ENCODE measurements at regions not wholly inside any gene's neighbourhood (a gene's known extent, or its start where the extent isn't known, plus 50 kb on each side); places are given as distances from the start of the nearest gene placed in this dataset.

- WGBS (ENCODE audit: insufficient coverage), result 70% methylated on average over 2 of the region's 4 CpGs
- Histone ChIP-seq H3K9me3 (ENCODE audit: control insufficient read depth, insufficient read depth, low read length) (peaks cover 1% of the 10 kb centered on the region), H3K4me1 (ENCODE audit: control insufficient read depth, insufficient read depth, low read length) (peaks cover 6% of the 10 kb centered on the region), H3K4me3 (ENCODE audit: low read depth, low read length) (no peak overlapping the region), H3K27me3 (ENCODE audit: control insufficient read depth, insufficient read depth, low read length) (no peaks in the 10 kb centered on the region), H3K27ac (ENCODE audit: low read depth, low read length) (no peak overlapping the region), H3K36me3 (ENCODE audit: control insufficient read depth, insufficient read depth, low read length) (no peaks in the 10 kb centered on the region)
- DNase-seq (ENCODE audit: low read depth in 4 of 6, low spot score in 6 of 6), result no peak
Observed at GRCh38 chr11:116118138-116118470, 613.9 kb upstream of the CADM1 start.

- Histone ChIP-seq H3K27ac (ENCODE audit: low read depth, low read length) (no peak overlapping the region), H3K9me3 (ENCODE audit: control insufficient read depth, insufficient read depth, low read length) (peaks cover 1% of the 10 kb centered on the region)
Observed at GRCh38 chr11:116117331-116118137, 613.3 kb upstream of the CADM1 start.

GRCh38 chr11:116115801-116116200, 611.6 kb upstream of the CADM1 start:
- no CpG with 5 or more reads among the region's 1 CpG for WGBS (ENCODE audit: insufficient coverage)
- DNase-seq (ENCODE audit: low read depth in 4 of 6, low spot score in 6 of 6), result no peak

More at GRCh38 chr11:116117331-116118137, 613.3 kb upstream of the CADM1 start:
- Histone ChIP-seq H3K4me1 (ENCODE audit: control insufficient read depth, insufficient read depth, low read length) (peaks cover 8% of the 10 kb centered on the region), H3K27me3 (ENCODE audit: control insufficient read depth, insufficient read depth, low read length) (no peaks in the 10 kb centered on the region), H3K36me3 (ENCODE audit: control insufficient read depth, insufficient read depth, low read length) (no peaks in the 10 kb centered on the region), H3K4me3 (ENCODE audit: low read depth, low read length) (no peak overlapping the region)
- DNase-seq (ENCODE audit: low read depth in 4 of 6, low spot score in 6 of 6), result no peak
- WGBS (ENCODE audit: insufficient coverage), result 99% methylated on average over 5 of the region's 12 CpGs

GRCh38 chr11:116114198-116114651, 610.0 kb upstream of the CADM1 start:
- peaks cover 10% of the 10 kb centered on the region for H3K4me1 ChIP-seq (ENCODE audit: control insufficient read depth, insufficient read depth, low read length)
- H3K4me3 ChIP-seq (ENCODE audit: low read depth, low read length), result no peak overlapping the region
- DNase-seq (ENCODE audit: low read depth in 4 of 6, low spot score in 6 of 6), result peak in 3 of 6 donors; percentile 4 to 53 (median 25)
- WGBS (ENCODE audit: insufficient coverage), result 52% methylated on average over 6 of the region's 8 CpGs
- H3K36me3 ChIP-seq (ENCODE audit: control insufficient read depth, insufficient read depth, low read length), result no peaks in the 10 kb centered on the region
- H3K9me3 ChIP-seq (ENCODE audit: control insufficient read depth, insufficient read depth, low read length), result peaks cover 1% of the 10 kb centered on the region
- no peak overlapping the region for H3K27ac ChIP-seq (ENCODE audit: low read depth, low read length)
- no peaks in the 10 kb centered on the region for H3K27me3 ChIP-seq (ENCODE audit: control insufficient read depth, insufficient read depth, low read length)

More at GRCh38 chr11:116115801-116116200, 611.6 kb upstream of the CADM1 start:
- H3K9me3 ChIP-seq (ENCODE audit: control insufficient read depth, insufficient read depth, low read length), result peaks cover 1% of the 10 kb centered on the region
- H3K4me1 ChIP-seq (ENCODE audit: control insufficient read depth, insufficient read depth, low read length), result peaks cover 10% of the 10 kb centered on the region
- H3K36me3 ChIP-seq (ENCODE audit: control insufficient read depth, insufficient read depth, low read length), result no peaks in the 10 kb centered on the region
- H3K27ac ChIP-seq (ENCODE audit: low read depth, low read length), result no peak overlapping the region
- no peaks in the 10 kb centered on the region for H3K27me3 ChIP-seq (ENCODE audit: control insufficient read depth, insufficient read depth, low read length)
- no peak overlapping the region for H3K4me3 ChIP-seq (ENCODE audit: low read depth, low read length)

GRCh38 chr11:116112087-116112935, 608.1 kb upstream of the CADM1 start:
- Histone ChIP-seq H3K4me3 (ENCODE audit: low read depth, low read length) (no peak overlapping the region), H3K36me3 (ENCODE audit: control insufficient read depth, insufficient read depth, low read length) (no peaks in the 10 kb centered on the region), H3K27me3 (ENCODE audit: control insufficient read depth, insufficient read depth, low read length) (no peaks in the 10 kb centered on the region), H3K4me1 (ENCODE audit: control insufficient read depth, insufficient read depth, low read length) (peaks cover 10% of the 10 kb centered on the region), H3K9me3 (ENCODE audit: control insufficient read depth, insufficient read depth, low read length) (no peaks in the 10 kb centered on the region), H3K27ac (ENCODE audit: low read depth, low read length) (no peak overlapping the region)
- peak in 1 of 6 donors; percentile 74 for DNase-seq (ENCODE audit: low read depth in 4 of 6, low spot score in 6 of 6)
- 41% methylated on average over 5 of the region's 9 CpGs for WGBS (ENCODE audit: insufficient coverage)

GRCh38 chr11:116111546-116111945, 607.3 kb upstream of the CADM1 start:
- WGBS (ENCODE audit: insufficient coverage), result 100% methylated on average over 1 of the region's 3 CpGs
- Histone ChIP-seq H3K4me1 (ENCODE audit: control insufficient read depth, insufficient read depth, low read length) (peaks cover 10% of the 10 kb centered on the region), H3K9me3 (ENCODE audit: control insufficient read depth, insufficient read depth, low read length) (no peaks in the 10 kb centered on the region), H3K27ac (ENCODE audit: low read depth, low read length) (no peak overlapping the region), H3K27me3 (ENCODE audit: control insufficient read depth, insufficient read depth, low read length) (no peaks in the 10 kb centered on the region), H3K4me3 (ENCODE audit: low read depth, low read length) (no peak overlapping the region), H3K36me3 (ENCODE audit: control insufficient read depth, insufficient read depth, low read length) (no peaks in the 10 kb centered on the region)
- no peak for DNase-seq (ENCODE audit: low read depth in 4 of 6, low spot score in 6 of 6)

- DNase-seq (ENCODE audit: low read depth in 4 of 6, low spot score in 6 of 6), result no peak
- WGBS (ENCODE audit: insufficient coverage), result 71% methylated on average over 1 of the region's 1 CpG
- no peak overlapping the region for H3K4me3 ChIP-seq (ENCODE audit: low read depth, low read length)
- no peaks in the 10 kb centered on the region for H3K36me3 ChIP-seq (ENCODE audit: control insufficient read depth, insufficient read depth, low read length)
- peaks cover 10% of the 10 kb centered on the region for H3K4me1 ChIP-seq (ENCODE audit: control insufficient read depth, insufficient read depth, low read length)
- H3K9me3 ChIP-seq (ENCODE audit: control insufficient read depth, insufficient read depth, low read length), result no peaks in the 10 kb centered on the region
- no peaks in the 10 kb centered on the region for H3K27me3 ChIP-seq (ENCODE audit: control insufficient read depth, insufficient read depth, low read length)
- H3K27ac ChIP-seq (ENCODE audit: low read depth, low read length), result no peak overlapping the region
Observed at GRCh38 chr11:116110802-116111201, 606.6 kb upstream of the CADM1 start.

- no peak overlapping the region for H3K27ac ChIP-seq (ENCODE audit: low read depth, low read length)
- no peaks in the 10 kb centered on the region for H3K9me3 ChIP-seq (ENCODE audit: control insufficient read depth, insufficient read depth, low read length)
- H3K4me1 ChIP-seq (ENCODE audit: control insufficient read depth, insufficient read depth, low read length), result peaks cover 10% of the 10 kb centered on the region
- WGBS (ENCODE audit: insufficient coverage), result 92% methylated on average over 1 of the region's 1 CpG
- H3K36me3 ChIP-seq (ENCODE audit: control insufficient read depth, insufficient read depth, low read length), result no peaks in the 10 kb centered on the region
- H3K27me3 ChIP-seq (ENCODE audit: control insufficient read depth, insufficient read depth, low read length), result no peaks in the 10 kb centered on the region
- DNase-seq (ENCODE audit: low read depth in 4 of 6, low spot score in 6 of 6), result no peak
- no peak overlapping the region for H3K4me3 ChIP-seq (ENCODE audit: low read depth, low read length)
Observed at GRCh38 chr11:116110356-116110755, 606.1 kb upstream of the CADM1 start.

- Histone ChIP-seq H3K9me3 (ENCODE audit: control insufficient read depth, insufficient read depth, low read length) (no peaks in the 10 kb centered on the region), H3K4me1 (ENCODE audit: control insufficient read depth, insufficient read depth, low read length) (peaks cover 7% of the 10 kb centered on the region), H3K4me3 (ENCODE audit: low read depth, low read length) (no peak overlapping the region), H3K36me3 (ENCODE audit: control insufficient read depth, insufficient read depth, low read length) (no peaks in the 10 kb centered on the region), H3K27me3 (ENCODE audit: control insufficient read depth, insufficient read depth, low read length) (no peaks in the 10 kb centered on the region), H3K27ac (ENCODE audit: low read depth, low read length) (no peak overlapping the region)
- no peak for DNase-seq (ENCODE audit: low read depth in 4 of 6, low spot score in 6 of 6)
- WGBS (ENCODE audit: insufficient coverage), result 92% methylated on average over 2 of the region's 5 CpGs
Observed at GRCh38 chr11:116109228-116109627, 605.0 kb upstream of the CADM1 start.
